Esophagus squamous epithelium (tissue), 5 donors: ENCODE measurements at regions not wholly inside any gene's neighbourhood (a gene's known extent, or its start where the extent isn't known, plus 50 kb on each side); places are given as distances from the start of the nearest gene placed in this dataset.
A peak's percentile ranks its signal among the peaks of the same experiment; 100 is the strongest.

Source experiments
- DNase-seq: peaks from one replicate; lab custom pipeline; 2025; lab: John Stamatoyannopoulos, UW
- H3K27ac ChIP-seq, 4 donors: fragments of 200-600 bp; sonication (generic); one replicate each; pipeline ENCODE4 v1.5.1; 2016 to 2019; ENCODE audit warnings: mild to moderate bottlenecking in 1 of 4
- H3K27me3 ChIP-seq, 4 donors: fragments of 200-600 bp; sonication (generic); 1 replicate in 3 of 4; 2 replicates in 1 of 4; pipeline versions ENCODE4 v1.5.1 to v1.6.0; 2017 to 2021; ENCODE audit warnings: antibody characterized with exemption in 1 of 4
- H3K36me3 ChIP-seq, 3 donors: fragments of 200-600 bp; sonication (generic); one replicate each; pipeline ENCODE4 v1.5.1; 2016 to 2019
- H3K4me1 ChIP-seq, 3 donors: fragments of 200-600 bp; sonication (generic); one replicate each; pipeline ENCODE4 v1.5.1; 2017 to 2019
- H3K4me3 ChIP-seq, 4 donors: fragments of 200-600 bp; sonication (generic); 1 replicate in 3 of 4; 2 replicates in 1 of 4; pipeline ENCODE4 v1.5.1; 2016 to 2019; ENCODE audit warnings: mild to moderate bottlenecking in 2 of 4, moderate library complexity in 1 of 4
- H3K9me3 ChIP-seq, 3 donors: fragments of 200-600 bp; sonication (generic); one replicate each; pipeline ENCODE4 v1.5.1; 2016 to 2019
- POLR2A ChIP-seq, 4 donors: fragments of 450-650 bp; IDR thresholded peaks; one replicate each; pipeline ENCODE4 v1.6.1; 2017; ENCODE audit warnings: antibody characterized with exemption in 4 of 4, mild to moderate bottlenecking in 4 of 4, moderate library complexity in 3 of 4
- WGBS, 2 donors: methylation state at CpG; one replicate each; pipeline ENCODE4 v1.1.5; 2018; 5-methylcytosine and 5-hydroxymethylcytosine counted together
- intact Hi-C: fragments of 100-400 bp; cut with DNase I; formaldehyde crosslinking; loops from one replicate; pipeline ENCODE4 v1.15.0; 2022
- TF ChIP-seq, protein P1 (sequence below), 6 experiments: fragments of 450-650 bp in 4 of 6; fragments of 200-600 bp in 2 of 6; sonication (generic) in 2 of 6; IDR thresholded peaks; one replicate each; pipeline ENCODE4 v1.5.1; 2016 to 2019; ENCODE audit warnings: antibody characterized with exemption in 6 of 6, mild to moderate bottlenecking in 4 of 6, moderate library complexity in 4 of 6
- donor health status: DM: yes; HTN: yes; CAD: no.

DNA sequence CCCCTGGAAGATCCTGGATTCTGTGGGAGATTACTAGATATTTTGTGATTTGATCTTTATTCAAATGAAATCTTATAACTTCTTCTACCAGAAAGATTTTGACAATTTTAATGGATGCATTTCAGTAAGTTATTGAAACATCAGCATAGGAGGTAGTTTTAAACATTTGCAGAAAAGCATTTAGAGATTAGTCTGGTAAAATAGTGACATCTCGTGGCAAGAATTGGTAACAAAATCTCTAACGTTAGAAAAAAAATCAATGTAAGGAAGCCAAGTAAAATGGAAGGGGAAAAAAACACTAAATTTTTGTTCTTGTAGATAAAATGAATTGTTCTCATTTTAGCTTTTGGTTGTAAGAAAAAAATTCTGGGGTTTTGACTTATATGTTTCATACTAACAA lies 73.3 kb downstream of the TASL start:
- intact Hi-C loops, result no loop called here
- 0 to 4% methylated on average over 2 of the region's 2 CpGs for WGBS, 2 donors
- no peak overlapping the region for H3K27ac ChIP-seq
- H3K4me1 ChIP-seq, result no peaks in the 10 kb centered on the region
- no peaks in the 10 kb centered on the region for H3K27me3 ChIP-seq
- no peak for DNase-seq
- H3K36me3 ChIP-seq, result no peaks in the 10 kb centered on the region
- TF ChIP-seq POLR2A (IDR thresholded peaks at IDR 0.05), result no peak
- TF ChIP-seq, protein P1, sequence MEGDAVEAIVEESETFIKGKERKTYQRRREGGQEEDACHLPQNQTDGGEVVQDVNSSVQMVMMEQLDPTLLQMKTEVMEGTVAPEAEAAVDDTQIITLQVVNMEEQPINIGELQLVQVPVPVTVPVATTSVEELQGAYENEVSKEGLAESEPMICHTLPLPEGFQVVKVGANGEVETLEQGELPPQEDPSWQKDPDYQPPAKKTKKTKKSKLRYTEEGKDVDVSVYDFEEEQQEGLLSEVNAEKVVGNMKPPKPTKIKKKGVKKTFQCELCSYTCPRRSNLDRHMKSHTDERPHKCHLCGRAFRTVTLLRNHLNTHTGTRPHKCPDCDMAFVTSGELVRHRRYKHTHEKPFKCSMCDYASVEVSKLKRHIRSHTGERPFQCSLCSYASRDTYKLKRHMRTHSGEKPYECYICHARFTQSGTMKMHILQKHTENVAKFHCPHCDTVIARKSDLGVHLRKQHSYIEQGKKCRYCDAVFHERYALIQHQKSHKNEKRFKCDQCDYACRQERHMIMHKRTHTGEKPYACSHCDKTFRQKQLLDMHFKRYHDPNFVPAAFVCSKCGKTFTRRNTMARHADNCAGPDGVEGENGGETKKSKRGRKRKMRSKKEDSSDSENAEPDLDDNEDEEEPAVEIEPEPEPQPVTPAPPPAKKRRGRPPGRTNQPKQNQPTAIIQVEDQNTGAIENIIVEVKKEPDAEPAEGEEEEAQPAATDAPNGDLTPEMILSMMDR (IDR thresholded peaks at IDR 0.05), result peak in 5 of 6 experiments; percentile 26 to 46 (median 32)
- no peaks in the 10 kb centered on the region for H3K9me3 ChIP-seq
- no peak overlapping the region for H3K4me3 ChIP-seq

DNA sequence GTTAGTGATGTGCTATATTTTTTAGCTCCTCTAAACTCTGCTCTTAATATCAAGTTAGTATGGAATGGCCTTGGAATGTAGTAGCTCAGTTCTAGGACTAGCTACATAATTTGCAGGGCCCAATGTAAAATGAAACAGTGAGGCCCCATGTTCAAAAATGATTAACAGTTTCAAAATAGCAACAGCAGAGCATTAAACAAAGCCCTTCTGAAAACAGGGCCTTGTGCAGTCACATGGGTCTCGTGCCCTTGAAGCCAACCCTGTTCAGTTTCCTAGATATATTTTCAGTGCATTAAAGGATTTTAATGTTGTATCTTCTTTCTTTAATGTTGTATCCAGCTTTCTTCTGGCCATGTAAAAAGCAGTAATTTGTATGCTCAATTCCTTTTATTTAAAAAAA lies 82.1 kb downstream of the TASL start:
- Histone ChIP-seq H3K4me1 (no peaks in the 10 kb centered on the region), H3K27me3 (no peaks in the 10 kb centered on the region), H3K9me3 (no peaks in the 10 kb centered on the region), H3K36me3 (no peaks in the 10 kb centered on the region), H3K27ac (no peak overlapping the region), H3K4me3 (no peak overlapping the region)
- 57 to 60% methylated on average over 1 of the region's 1 CpG for WGBS, 2 donors
- no peak for TF ChIP-seq POLR2A (IDR thresholded peaks at IDR 0.05)
- TF ChIP-seq, protein P1 (IDR thresholded peaks at IDR 0.05), result no peak
- intact Hi-C loops, result no loop called here
- DNase-seq, result no peak

DNA sequence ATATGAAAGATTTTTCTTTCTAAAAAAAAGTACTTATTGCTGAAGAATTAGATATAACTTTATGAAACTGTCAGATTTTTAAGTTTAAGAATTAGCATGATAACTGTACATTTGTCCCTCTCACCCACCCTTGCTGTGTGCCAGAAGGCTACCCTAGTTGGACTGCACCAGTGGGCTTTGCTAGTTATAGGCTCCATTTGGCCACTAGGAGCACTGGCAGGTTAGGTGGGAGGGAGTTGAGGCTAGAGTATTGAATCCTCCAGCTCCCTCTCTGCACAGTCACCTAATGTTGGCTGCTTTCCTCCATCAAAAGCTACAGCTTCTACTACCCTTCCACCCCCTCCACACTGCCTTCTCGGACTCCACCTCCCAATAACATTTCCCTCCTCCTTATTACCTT lies 84.2 kb downstream of the TASL start:
- Histone ChIP-seq H3K9me3 (no peaks in the 10 kb centered on the region), H3K27ac (no peak overlapping the region), H3K4me3 (no peak overlapping the region), H3K36me3 (no peaks in the 10 kb centered on the region), H3K27me3 (no peaks in the 10 kb centered on the region), H3K4me1 (no peaks in the 10 kb centered on the region)
- intact Hi-C loops, result no loop called here
- WGBS, 2 donors, result 41 to 91% methylated on average over 1 of the region's 1 CpG
- TF ChIP-seq, protein P1 (IDR thresholded peaks at IDR 0.05), result no peak
- TF ChIP-seq POLR2A (IDR thresholded peaks at IDR 0.05), result no peak
- DNase-seq, result no peak

DNA sequence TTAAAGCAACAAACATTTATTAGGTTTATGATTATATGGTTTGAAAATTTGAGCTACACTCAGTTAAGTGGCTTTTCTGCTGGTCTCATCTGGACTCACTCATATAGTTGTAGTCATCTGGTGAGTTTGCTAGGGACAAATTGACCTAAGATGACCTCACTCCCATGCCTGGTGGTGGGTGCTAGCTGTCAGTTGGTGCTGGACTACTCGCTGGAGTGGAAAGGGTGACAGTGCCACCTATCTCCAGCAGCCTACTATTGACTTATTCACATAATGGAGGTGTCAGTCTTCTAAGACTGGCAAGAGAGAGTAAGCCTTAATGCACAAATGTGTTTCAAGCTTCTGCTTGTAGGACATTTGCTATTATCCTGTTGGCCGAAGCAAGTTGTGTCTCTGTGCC lies 88.2 kb downstream of the TASL start:
- DNase-seq, result no peak
- no peak for TF ChIP-seq POLR2A (IDR thresholded peaks at IDR 0.05)
- TF ChIP-seq, protein P1 (IDR thresholded peaks at IDR 0.05), result no peak
- 86% methylated on average over 2 of the region's 2 CpGs; no CpG with 5 or more reads in 1 of the 2 donors for WGBS, 2 donors

DNA sequence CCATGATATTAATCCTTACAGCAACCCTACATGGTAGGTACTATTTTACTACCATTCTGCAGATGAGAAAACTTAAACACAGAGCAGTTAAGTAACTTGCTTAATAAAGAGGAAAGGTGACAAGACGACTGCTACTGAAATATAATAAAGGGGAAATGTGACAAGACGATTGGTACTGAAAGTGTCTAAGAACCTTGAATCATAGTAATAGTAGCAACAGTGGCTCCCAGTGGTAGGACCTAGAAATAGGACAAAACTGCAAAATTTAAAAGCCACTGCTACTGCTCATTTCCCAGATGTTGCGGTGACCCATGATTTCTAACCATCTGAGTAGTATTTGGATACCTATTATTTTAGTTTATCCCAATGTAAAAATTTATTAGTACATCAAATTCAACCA lies 89.5 kb downstream of the TASL start:
- TF ChIP-seq, protein P1 (IDR thresholded peaks at IDR 0.05), result no peak
- no peak for TF ChIP-seq POLR2A (IDR thresholded peaks at IDR 0.05)
- Histone ChIP-seq H3K4me3 (no peak overlapping the region), H3K27me3 (no peaks in the 10 kb centered on the region), H3K9me3 (no peaks in the 10 kb centered on the region), H3K27ac (no peak overlapping the region), H3K36me3 (no peaks in the 10 kb centered on the region), H3K4me1 (no peaks in the 10 kb centered on the region)
- 40 to 49% methylated on average over 3 of the region's 3 CpGs for WGBS, 2 donors
- intact Hi-C loops, result no loop called here
- no peak for DNase-seq

More for the DNA sequence above, 88.2 kb downstream of the TASL start:
- H3K4me1 ChIP-seq, result no peaks in the 10 kb centered on the region
- H3K4me3 ChIP-seq, result no peak overlapping the region
- H3K27me3 ChIP-seq, result no peaks in the 10 kb centered on the region
- intact Hi-C loops, result no loop called here
- H3K27ac ChIP-seq, result no peak overlapping the region
- no peaks in the 10 kb centered on the region for H3K36me3 ChIP-seq
- H3K9me3 ChIP-seq, result no peaks in the 10 kb centered on the region
